ENCODE measurements at regions not wholly inside any gene's neighbourhood (a gene's known extent, or its start where the extent isn't known, plus 50 kb on each side); places are given as distances from the start of the nearest gene placed in this dataset.

DNA sequence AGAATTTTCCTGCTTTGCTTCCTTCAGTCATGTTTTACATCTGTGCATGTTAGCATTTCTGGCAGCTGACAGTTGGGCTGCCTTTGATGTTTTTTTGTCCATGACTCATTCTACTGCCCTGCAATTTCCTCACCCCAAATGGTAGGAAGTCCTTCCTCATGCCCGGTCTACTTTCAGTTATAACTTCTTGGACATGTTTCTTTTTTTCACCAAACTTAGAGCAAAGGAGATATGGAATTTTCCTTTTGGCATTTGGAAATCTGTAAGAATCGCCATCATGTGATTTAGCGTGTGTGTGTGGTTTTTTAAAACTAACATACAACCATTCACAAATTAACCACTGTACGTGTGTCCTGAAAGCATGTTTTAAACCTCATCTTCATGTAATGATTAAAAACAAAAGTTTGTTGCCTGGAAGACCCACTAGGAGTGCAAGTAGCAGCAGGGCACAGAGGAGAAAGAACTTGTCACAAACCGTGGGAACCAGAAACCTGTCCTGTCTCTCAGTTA, 430.7 kb upstream of the CFAP20DC start:
- peaks cover 0 to 4% (median 0%) of the 10 kb centered on the region in 4 donors for H3K4me1 ChIP-seq
- H3K27ac ChIP-seq = no peak overlapping the region
- ATAC-seq (ENCODE audit: low FRiP score in 2 of 2) (peak in 1 of 2 donors; percentile 26), DNase-seq (no peak)
- 60 to 69% methylated on average over 5 of the region's 5 CpGs for WGBS, 2 donors
- H3K4me3 ChIP-seq = no peak overlapping the region
- H3K36me3 ChIP-seq = no peaks in the 10 kb centered on the region
- TF ChIP-seq, protein P1, sequence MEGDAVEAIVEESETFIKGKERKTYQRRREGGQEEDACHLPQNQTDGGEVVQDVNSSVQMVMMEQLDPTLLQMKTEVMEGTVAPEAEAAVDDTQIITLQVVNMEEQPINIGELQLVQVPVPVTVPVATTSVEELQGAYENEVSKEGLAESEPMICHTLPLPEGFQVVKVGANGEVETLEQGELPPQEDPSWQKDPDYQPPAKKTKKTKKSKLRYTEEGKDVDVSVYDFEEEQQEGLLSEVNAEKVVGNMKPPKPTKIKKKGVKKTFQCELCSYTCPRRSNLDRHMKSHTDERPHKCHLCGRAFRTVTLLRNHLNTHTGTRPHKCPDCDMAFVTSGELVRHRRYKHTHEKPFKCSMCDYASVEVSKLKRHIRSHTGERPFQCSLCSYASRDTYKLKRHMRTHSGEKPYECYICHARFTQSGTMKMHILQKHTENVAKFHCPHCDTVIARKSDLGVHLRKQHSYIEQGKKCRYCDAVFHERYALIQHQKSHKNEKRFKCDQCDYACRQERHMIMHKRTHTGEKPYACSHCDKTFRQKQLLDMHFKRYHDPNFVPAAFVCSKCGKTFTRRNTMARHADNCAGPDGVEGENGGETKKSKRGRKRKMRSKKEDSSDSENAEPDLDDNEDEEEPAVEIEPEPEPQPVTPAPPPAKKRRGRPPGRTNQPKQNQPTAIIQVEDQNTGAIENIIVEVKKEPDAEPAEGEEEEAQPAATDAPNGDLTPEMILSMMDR (IDR thresholded peaks at IDR 0.05) = no peak
- TF ChIP-seq POLR2A (IDR thresholded peaks at IDR 0.05) = no peak
- TF ChIP-seq EP300 (IDR thresholded peaks at IDR 0.05) = no peak
- no peak for TF ChIP-seq POLR2AphosphoS5 (IDR thresholded peaks at IDR 0.05)
- H3K9me3 ChIP-seq = no peaks in the 10 kb centered on the region
- no peaks in the 10 kb centered on the region for H3K27me3 ChIP-seq

DNA sequence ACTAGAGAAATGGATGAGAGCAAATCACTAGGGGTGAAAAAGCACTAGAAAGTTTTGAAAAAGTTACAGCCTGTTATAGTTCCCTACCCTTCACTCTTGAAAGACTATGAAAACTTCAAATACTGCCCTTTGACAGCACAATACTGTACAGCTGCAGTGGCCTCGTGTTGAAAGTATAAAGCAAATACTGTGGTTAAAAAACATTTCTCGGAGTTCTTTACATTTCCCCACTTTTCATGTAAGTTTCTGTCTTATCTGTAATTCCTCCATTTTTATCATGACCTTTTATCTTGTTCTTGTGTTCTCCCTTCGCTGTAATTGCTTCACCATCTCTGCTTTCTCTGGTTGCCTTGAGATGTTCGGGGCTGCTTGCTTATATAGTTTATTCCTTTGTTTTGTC, 423.8 kb upstream of the CFAP20DC start:
- 65 to 74% methylated on average over 4 of the region's 4 CpGs for WGBS, 2 donors
- ATAC-seq (ENCODE audit: low FRiP score in 2 of 2) = no peak
- no peak for DNase-seq
- TF ChIP-seq POLR2AphosphoS5 (IDR thresholded peaks at IDR 0.05) = no peak
- no peak for TF ChIP-seq EP300 (IDR thresholded peaks at IDR 0.05)
- TF ChIP-seq, protein P1 (IDR thresholded peaks at IDR 0.05) = no peak
- TF ChIP-seq POLR2A (IDR thresholded peaks at IDR 0.05) = no peak
- Histone ChIP-seq H3K27ac (no peak overlapping the region), H3K36me3 (no peaks in the 10 kb centered on the region), H3K4me1 (no peaks in the 10 kb centered on the region), H3K9me3 (no peaks in the 10 kb centered on the region), H3K4me3 (no peak overlapping the region), H3K27me3 (no peaks in the 10 kb centered on the region)

DNA sequence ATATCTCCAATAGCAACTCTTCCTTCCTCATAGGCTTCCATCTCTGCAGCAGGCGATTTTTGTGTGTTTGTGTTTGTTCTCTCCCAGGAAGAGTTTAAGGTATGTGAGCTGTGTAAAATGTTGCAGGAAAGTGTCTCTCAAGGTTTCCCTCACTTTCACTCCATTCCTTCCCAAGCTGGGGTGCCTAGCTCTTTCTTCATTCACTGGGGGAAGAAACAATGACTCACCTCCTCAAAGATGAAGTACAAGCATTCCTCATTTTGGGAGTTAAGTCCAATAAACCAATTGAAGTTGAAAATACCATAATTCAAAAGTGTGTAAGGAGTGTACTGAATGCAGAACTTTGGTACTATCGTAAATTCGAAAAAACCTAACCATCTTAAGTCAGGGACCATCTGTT, 422.7 kb upstream of the CFAP20DC start:
- Histone ChIP-seq H3K9me3 (no peaks in the 10 kb centered on the region), H3K4me1 (no peaks in the 10 kb centered on the region), H3K4me3 (no peak overlapping the region), H3K27ac (no peak overlapping the region), H3K27me3 (no peaks in the 10 kb centered on the region), H3K36me3 (no peaks in the 10 kb centered on the region)
- TF ChIP-seq, protein P1 (IDR thresholded peaks at IDR 0.05) = no peak
- no peak for TF ChIP-seq EP300 (IDR thresholded peaks at IDR 0.05)
- TF ChIP-seq POLR2AphosphoS5 (IDR thresholded peaks at IDR 0.05) = no peak
- TF ChIP-seq POLR2A (IDR thresholded peaks at IDR 0.05) = no peak
- DNase-seq = no peak
- 88 to 89% methylated on average over 3 of the region's 3 CpGs for WGBS, 2 donors
- ATAC-seq (ENCODE audit: low FRiP score in 2 of 2) = no peak

DNA sequence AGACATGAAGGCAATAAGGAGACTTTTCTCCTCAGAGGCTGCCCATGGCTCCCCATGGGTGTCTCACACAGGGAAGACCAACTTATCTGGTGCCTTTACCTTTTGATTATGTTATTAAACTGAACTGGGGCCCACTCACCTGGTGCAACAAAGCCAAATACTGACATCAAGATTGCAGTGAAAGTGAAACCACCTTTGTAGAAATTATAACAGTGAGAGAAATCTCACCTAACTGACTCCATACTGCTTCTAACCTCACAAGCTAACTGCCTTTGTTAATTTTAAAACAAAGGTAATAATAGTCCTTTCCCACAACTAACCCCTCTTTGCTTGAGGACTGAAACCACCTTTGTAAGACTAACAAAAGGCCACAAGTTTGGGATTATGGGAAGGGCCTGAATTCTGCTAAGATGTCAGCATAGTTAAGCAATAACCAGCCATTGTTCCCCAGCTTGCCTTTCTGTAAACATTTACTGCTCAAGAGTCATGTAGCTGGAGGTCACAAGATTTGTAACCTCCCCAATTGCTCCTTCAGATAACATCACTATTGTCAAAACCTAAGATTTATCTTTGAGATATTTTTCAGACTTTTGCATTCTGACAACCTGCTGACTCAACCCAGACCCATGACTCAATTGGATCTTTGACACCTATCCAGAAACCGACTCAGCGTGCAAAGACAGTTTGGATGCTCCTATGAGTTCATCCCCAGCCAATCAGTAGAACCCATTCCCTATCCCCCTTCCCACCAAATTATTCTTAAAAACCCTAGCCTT, 420.3 kb upstream of the CFAP20DC start:
- no peak for DNase-seq
- Histone ChIP-seq H3K27ac (no peak overlapping the region), H3K4me1 (no peaks in the 10 kb centered on the region), H3K9me3 (no peaks in the 10 kb centered on the region), H3K4me3 (no peak overlapping the region), H3K27me3 (no peaks in the 10 kb centered on the region), H3K36me3 (no peaks in the 10 kb centered on the region)
- TF ChIP-seq POLR2AphosphoS5 (IDR thresholded peaks at IDR 0.05) (no peak), POLR2A (IDR thresholded peaks at IDR 0.05) (no peak), EP300 (IDR thresholded peaks at IDR 0.05) (no peak)
- 88 to 93% methylated on average over 2 of the region's 2 CpGs for WGBS, 2 donors
- ATAC-seq (ENCODE audit: low FRiP score in 2 of 2) = no peak

DNA sequence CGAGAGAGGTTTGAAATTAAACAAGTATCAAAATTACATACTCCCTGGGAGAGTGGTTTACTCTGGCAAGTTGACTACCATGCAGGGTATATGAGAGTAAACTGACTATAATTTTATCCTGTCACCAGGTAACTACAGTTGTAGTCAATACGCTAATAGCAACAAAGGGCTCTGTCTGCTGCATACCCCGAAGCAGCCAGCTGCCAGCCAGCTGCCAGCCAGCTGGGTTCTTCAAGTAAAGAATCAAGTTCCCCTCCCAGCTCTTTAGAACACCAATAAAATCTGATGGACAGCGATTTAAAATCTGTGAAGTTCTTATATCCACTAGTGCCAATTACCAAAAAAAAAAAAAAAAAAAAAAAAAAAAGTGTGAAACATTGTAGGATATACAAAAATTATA, 417.7 kb upstream of the CFAP20DC start:
- H3K36me3 ChIP-seq = no peaks in the 10 kb centered on the region
- no peaks in the 10 kb centered on the region for H3K4me1 ChIP-seq
- TF ChIP-seq, protein P1 (IDR thresholded peaks at IDR 0.05) = no peak
- TF ChIP-seq POLR2AphosphoS5 (IDR thresholded peaks at IDR 0.05) = no peak
- no peak for TF ChIP-seq POLR2A (IDR thresholded peaks at IDR 0.05)
- TF ChIP-seq EP300 (IDR thresholded peaks at IDR 0.05) = no peak
- H3K9me3 ChIP-seq = no peaks in the 10 kb centered on the region
- H3K27me3 ChIP-seq = no peaks in the 10 kb centered on the region
- DNase-seq (no peak), ATAC-seq (ENCODE audit: low FRiP score in 2 of 2) (no peak)
- WGBS, 2 donors = 85 to 89% methylated on average over 4 of the region's 4 CpGs
- no peak overlapping the region for H3K27ac ChIP-seq
- H3K4me3 ChIP-seq = no peak overlapping the region
